ENCODE measurements at regions not wholly inside any gene's neighbourhood (a gene's known extent, or its start where the extent isn't known, plus 50 kb on each side); places are given as distances from the start of the nearest gene placed in this dataset.
"Not testable (repeated sequence)": the region's sequence is repeated elsewhere in the genome, so short reads cannot be mapped to it uniquely, and the experiment has no call there.

DNA sequence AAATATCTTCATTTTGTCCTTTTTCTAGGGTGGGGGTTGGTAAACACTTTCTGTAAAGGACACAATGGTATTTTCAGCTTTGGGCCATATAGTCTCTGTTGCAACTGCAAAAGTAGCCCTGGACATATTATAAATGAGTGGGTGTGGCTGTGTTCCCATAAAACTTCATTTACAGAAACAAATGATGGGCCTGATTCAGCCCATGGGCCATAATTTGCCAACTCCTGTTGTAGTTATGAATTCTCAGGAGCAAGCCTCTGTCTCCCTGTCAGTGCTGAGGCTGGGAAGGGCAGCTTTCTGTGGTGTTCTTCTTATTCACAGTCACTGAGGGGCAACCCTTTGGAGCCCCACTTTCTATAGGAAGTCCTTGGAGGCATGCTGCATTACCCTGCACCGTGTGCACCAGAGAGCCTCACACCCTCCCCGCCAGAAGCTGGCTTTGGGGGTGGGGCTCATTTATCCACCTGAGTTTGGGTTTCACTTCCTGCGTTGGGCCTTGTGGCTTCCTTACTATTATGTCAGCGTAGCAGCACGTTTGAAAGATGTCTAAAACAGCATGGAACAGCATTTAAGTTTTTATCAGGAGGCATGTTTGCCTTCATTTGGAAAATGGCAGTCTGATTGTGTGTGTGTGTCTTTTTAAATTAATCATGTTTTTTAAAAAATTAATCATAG, 60.8 kb upstream of the FAN1 start:
- DNase-seq (ENCODE audit: low read depth), result not testable (repeated sequence)

DNA sequence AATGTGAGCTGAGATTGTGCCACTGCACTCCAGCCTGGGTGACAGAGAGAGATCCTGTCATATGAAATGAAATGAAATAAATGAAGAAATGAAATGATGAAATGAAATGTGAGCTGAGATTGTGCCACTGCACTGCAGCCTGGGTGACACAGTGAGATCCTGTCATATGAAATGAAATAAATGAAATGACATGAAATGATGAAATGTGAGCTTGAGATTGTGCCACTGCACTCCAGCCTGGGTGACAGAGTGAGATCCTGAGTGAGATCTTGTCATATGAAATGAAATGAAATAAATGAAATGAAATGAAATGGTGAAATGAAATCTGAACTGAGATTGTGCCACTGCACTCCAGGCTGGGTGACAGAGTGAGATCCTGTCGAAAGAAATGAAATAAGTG, 58.2 kb upstream of the FAN1 start:
- not testable (repeated sequence) for DNase-seq (ENCODE audit: low read depth)
